A673 (cell line): ENCODE measurements at regions not wholly inside any gene's neighbourhood (a gene's known extent, or its start where the extent isn't known, plus 50 kb on each side); places are given as distances from the start of the nearest gene placed in this dataset.

Experiments
- CTCF ChIP-seq: fragments of 300-800, 200-600 bp; sonication (generic); conservative IDR thresholded peaks from 2 replicates; pipeline ENCODE4 v1.5.1; 2017; ENCODE audit warnings: low read depth, mild to moderate bottlenecking, antibody characterized with exemption, low read length, moderate library complexity, mixed read lengths
- EZH2 ChIP-seq: fragments of 200-600 bp; sonication (generic); IDR thresholded peaks from 2 replicates; pipeline ENCODE4 v1.6.1; 2017; ENCODE audit warnings: borderline replicate concordance, low read depth, mild to moderate bottlenecking, mixed read lengths, antibody characterized with exemption, low read length; ENCODE audit not compliant: poor library complexity, severe bottlenecking

- TF ChIP-seq CTCF (no peak), EZH2 (no peak)
Measured at GRCh38 chr14:32011225-32011624, 65.9 kb upstream of the ARHGAP5 start.
